SIG-M5 treated with dmso at 0.1 percent for 504 hours (cell line): ENCODE measurements at regions not wholly inside any gene's neighbourhood (a gene's known extent, or its start where the extent isn't known, plus 50 kb on each side); places are given as distances from the start of the nearest gene placed in this dataset.
A peak's percentile ranks its signal among the peaks of the same experiment; 100 is the strongest.
"Not testable (repeated sequence)": the region's sequence is repeated elsewhere in the genome, so short reads cannot be mapped to it uniquely, and the experiment has no call there.

Source experiments
- DNase-seq: peaks from one replicate; lab custom pipeline; 2025; ENCODE audit not compliant: unreplicated experiment; lab: John Stamatoyannopoulos, UW

- peak; percentile 4 for DNase-seq
Observed at GRCh38 chrX:139200793-139201192, 329.7 kb upstream of the F9 start.

- DNase-seq, result no peak
Observed at GRCh38 chrX:139200346-139200745, 330.2 kb upstream of the F9 start.

- DNase-seq, result no peak
Observed at GRCh38 chrX:139199933-139200332, 330.6 kb upstream of the F9 start.

GRCh38 chrX:139198936-139199335 lies 331.6 kb upstream of the F9 start:
- no peak for DNase-seq

GRCh38 chrX:139196890-139197289 lies 333.6 kb upstream of the F9 start:
- no peak for DNase-seq

GRCh38 chrX:139194571-139195280 lies 335.8 kb upstream of the F9 start:
- no peak for DNase-seq

GRCh38 chrX:139192386-139192961 lies 338.1 kb upstream of the F9 start:
- DNase-seq, result no peak

- DNase-seq, result no peak
Observed at GRCh38 chrX:139191746-139192385, 338.7 kb upstream of the F9 start.

- no peak for DNase-seq
Observed at GRCh38 chrX:139191286-139191685, 339.3 kb upstream of the F9 start.

GRCh38 chrX:139187738-139188137 lies 342.8 kb upstream of the F9 start:
- DNase-seq, result no peak

- no peak for DNase-seq
Observed at GRCh38 chrX:139186991-139187390, 343.5 kb upstream of the F9 start.

GRCh38 chrX:139179592-139179991 lies 350.9 kb upstream of the F9 start:
- DNase-seq, result no peak

GRCh38 chrX:139178980-139179379 lies 351.6 kb upstream of the F9 start:
- DNase-seq, result no peak

GRCh38 chrX:139172731-139173130 lies 357.8 kb upstream of the F9 start:
- no peak for DNase-seq

- no peak for DNase-seq
Observed at GRCh38 chrX:139170526-139171173, 359.9 kb upstream of the F9 start.

GRCh38 chrX:139167282-139167681 lies 363.3 kb upstream of the F9 start:
- no peak for DNase-seq

GRCh38 chrX:139158256-139158655 lies 372.3 kb upstream of the F9 start:
- peak; percentile 43 for DNase-seq

- DNase-seq, result no peak
Observed at GRCh38 chrX:139156356-139156755, 374.2 kb upstream of the F9 start.

- not testable (repeated sequence) for DNase-seq
Observed at GRCh38 chrX:139146625-139147024, 383.9 kb upstream of the F9 start.

- DNase-seq, result no peak
Observed at GRCh38 chrX:139141370-139141769, 389.2 kb upstream of the F9 start.

- no peak for DNase-seq
Observed at GRCh38 chrX:139134316-139134715, 396.2 kb upstream of the F9 start.

GRCh38 chrX:139126493-139126892 lies 404.0 kb upstream of the F9 start:
- DNase-seq, result peak; percentile 20
